ENCODE measurements at regions not wholly inside any gene's neighbourhood (a gene's known extent, or its start where the extent isn't known, plus 50 kb on each side); places are given as distances from the start of the nearest gene placed in this dataset.

- H3K79me2 ChIP-seq (ENCODE audit: control insufficient read depth, insufficient read depth, low read length): no peaks in the 10 kb centered on the region
- H3K27ac ChIP-seq (ENCODE audit: insufficient read depth, low read length): no peak overlapping the region
- H3K9me3 ChIP-seq (ENCODE audit: control insufficient read depth, insufficient read depth, low read depth, low read length): no peaks in the 10 kb centered on the region
- no peak overlapping the region for H3K4me3 ChIP-seq (replicated peaks in 1 of 4; ENCODE audit: control extremely low read depth in 1 of 4, insufficient read depth in 1 of 4, low read depth in 3 of 4, low read length in 4 of 4)
- no peaks in the 10 kb centered on the region for H3K27me3 ChIP-seq (ENCODE audit: control insufficient read depth, insufficient read depth, low read length)
- DNase-seq (ENCODE audit: low read depth in 2 of 2): no peak
- H3K4me2 ChIP-seq (ENCODE audit: extremely low read depth, insufficient read depth, low read length): no peak overlapping the region
- H4K20me1 ChIP-seq (ENCODE audit: control insufficient read depth, extremely low read depth, insufficient read depth, low read length): no peaks in the 10 kb centered on the region
- TF ChIP-seq CTCF (conservative IDR thresholded peaks at IDR 0.05 in 1 of 2, IDR thresholded peaks at IDR 0.05 in 1 of 2; ENCODE audit: low read depth in 1 of 2, low read length in 2 of 2) (no peak), EZH2 (IDR thresholded peaks at IDR 0.05; ENCODE audit: low read length, missing control alignments) (no peak)
- no peak overlapping the region for H3K9ac ChIP-seq (ENCODE audit: insufficient read depth, low read length)
- H2AFZ ChIP-seq (ENCODE audit: low read length): no peak overlapping the region
- H3K4me1 ChIP-seq (ENCODE audit: control insufficient read depth, extremely low read depth, insufficient read depth, low read length): no peaks in the 10 kb centered on the region
- no peaks in the 10 kb centered on the region for H3K36me3 ChIP-seq (ENCODE audit: control insufficient read depth, insufficient read depth, low read length)
Observed at GRCh38 chr2:228594012-228594411, 412.5 kb upstream of the SPHKAP start.

GRCh38 chr2:228592925-228593324 lies 411.4 kb upstream of the SPHKAP start:
- no peak for TF ChIP-seq EZH2 (IDR thresholded peaks at IDR 0.05; ENCODE audit: low read length, missing control alignments)
- DNase-seq (ENCODE audit: low read depth in 2 of 2): no peak

GRCh38 chr2:228590681-228591080 lies 409.2 kb upstream of the SPHKAP start:
- H3K27ac ChIP-seq (ENCODE audit: insufficient read depth, low read length): no peak overlapping the region
- no peak overlapping the region for H3K4me2 ChIP-seq (ENCODE audit: extremely low read depth, insufficient read depth, low read length)
- H3K27me3 ChIP-seq (ENCODE audit: control insufficient read depth, insufficient read depth, low read length): no peaks in the 10 kb centered on the region
- H3K4me1 ChIP-seq (ENCODE audit: control insufficient read depth, extremely low read depth, insufficient read depth, low read length): no peaks in the 10 kb centered on the region
- H3K36me3 ChIP-seq (ENCODE audit: control insufficient read depth, insufficient read depth, low read length): no peaks in the 10 kb centered on the region
- H3K79me2 ChIP-seq (ENCODE audit: control insufficient read depth, insufficient read depth, low read length): no peaks in the 10 kb centered on the region
- H2AFZ ChIP-seq (ENCODE audit: low read length): no peak overlapping the region
- H3K4me3 ChIP-seq (replicated peaks in 1 of 4; ENCODE audit: control extremely low read depth in 1 of 4, insufficient read depth in 1 of 4, low read depth in 3 of 4, low read length in 4 of 4): no peak overlapping the region
- no peak overlapping the region for H3K9ac ChIP-seq (ENCODE audit: insufficient read depth, low read length)
- TF ChIP-seq CTCF (conservative IDR thresholded peaks at IDR 0.05 in 1 of 2, IDR thresholded peaks at IDR 0.05 in 1 of 2; ENCODE audit: low read depth in 1 of 2, low read length in 2 of 2): no peak
- TF ChIP-seq EZH2 (IDR thresholded peaks at IDR 0.05; ENCODE audit: low read length, missing control alignments): no peak
- H4K20me1 ChIP-seq (ENCODE audit: control insufficient read depth, extremely low read depth, insufficient read depth, low read length): no peaks in the 10 kb centered on the region
- no peak for DNase-seq (ENCODE audit: low read depth in 2 of 2)
- H3K9me3 ChIP-seq (ENCODE audit: control insufficient read depth, insufficient read depth, low read depth, low read length): no peaks in the 10 kb centered on the region

More at GRCh38 chr2:228592925-228593324, 411.4 kb upstream of the SPHKAP start:
- H3K9ac ChIP-seq (ENCODE audit: insufficient read depth, low read length): no peak overlapping the region
- H3K27me3 ChIP-seq (ENCODE audit: control insufficient read depth, insufficient read depth, low read length): no peaks in the 10 kb centered on the region
- H3K4me1 ChIP-seq (ENCODE audit: control insufficient read depth, extremely low read depth, insufficient read depth, low read length): no peaks in the 10 kb centered on the region
- H3K79me2 ChIP-seq (ENCODE audit: control insufficient read depth, insufficient read depth, low read length): no peaks in the 10 kb centered on the region
- no peak overlapping the region for H2AFZ ChIP-seq (ENCODE audit: low read length)
- no peaks in the 10 kb centered on the region for H4K20me1 ChIP-seq (ENCODE audit: control insufficient read depth, extremely low read depth, insufficient read depth, low read length)
- H3K4me3 ChIP-seq (replicated peaks in 1 of 4; ENCODE audit: control extremely low read depth in 1 of 4, insufficient read depth in 1 of 4, low read depth in 3 of 4, low read length in 4 of 4): no peak overlapping the region
- no peaks in the 10 kb centered on the region for H3K36me3 ChIP-seq (ENCODE audit: control insufficient read depth, insufficient read depth, low read length)
- no peaks in the 10 kb centered on the region for H3K9me3 ChIP-seq (ENCODE audit: control insufficient read depth, insufficient read depth, low read depth, low read length)
- no peak overlapping the region for H3K4me2 ChIP-seq (ENCODE audit: extremely low read depth, insufficient read depth, low read length)
- no peak overlapping the region for H3K27ac ChIP-seq (ENCODE audit: insufficient read depth, low read length)
